H1 (cell line): ENCODE measurements at regions not wholly inside any gene's neighbourhood (a gene's known extent, or its start where the extent isn't known, plus 50 kb on each side); places are given as distances from the start of the nearest gene placed in this dataset.

ENCODE experiments used
- CTCF ChIA-PET: fragments of 300-600 bp; sonication (Branson Sonifier 250); formaldehyde crosslinking; loops from one replicate; lab custom pipeline; 2021; ENCODE audit not compliant: partially characterized antibody; lab: Charles Lee
- POLR2A ChIA-PET: fragments of 300-600 bp; sonication (Branson Sonifier 250); formaldehyde crosslinking; loops from one replicate; lab custom pipeline; 2021; ENCODE audit warnings: inconsistent platforms; ENCODE audit not compliant: partially characterized antibody; lab: Charles Lee
- DNase-seq, 2 experiments: peaks; one replicate each; pipeline versions ENCODE4 v3.0.0 to v3.0.0-alpha.2; 2010 to 2022; ENCODE audit warnings: low spot score in 2 of 2, low read depth in 1 of 2, mixed read lengths in 1 of 2
- FAIRE-seq: peaks from 2 replicates; lab custom pipeline; 2011; peaks lifted over from hg19 to GRCh38; lab: Jason Lieb, UNC
- H2AFZ ChIP-seq: 2 replicates; pipeline ENCODE4 v1.8.1; 2012; ENCODE audit warnings: low read length, inconsistent platforms
- H2AK5ac ChIP-seq: 2 replicates; pipeline ENCODE4 v1.6.1; 2013; ENCODE audit warnings: low read depth, low read length
- H2BK120ac ChIP-seq: replicated peaks from 2 replicates; pipeline ENCODE3; 2013; ENCODE audit warnings: low read depth, low read length, inconsistent platforms
- H2BK12ac ChIP-seq: 2 replicates; pipeline ENCODE4 v1.6.1; 2013; ENCODE audit warnings: low read depth, low read length
- H2BK15ac ChIP-seq: 2 replicates; pipeline ENCODE4 v1.6.1; 2013; ENCODE audit warnings: low read length
- H2BK20ac ChIP-seq: 2 replicates; pipeline ENCODE4 v1.6.1; 2013; ENCODE audit warnings: low read length
- H2BK5ac ChIP-seq: 2 replicates; pipeline ENCODE4 v1.6.1; 2013; ENCODE audit warnings: low read depth, low read length
- H3K14ac ChIP-seq: 2 replicates; pipeline ENCODE4 v1.6.1; 2013; ENCODE audit warnings: inconsistent platforms; ENCODE audit not compliant: insufficient read length
- H3K18ac ChIP-seq: 2 replicates; pipeline ENCODE4 v1.6.1; 2013; ENCODE audit warnings: low read length; ENCODE audit errors: extremely low read depth
- H3K23ac ChIP-seq: 2 replicates; pipeline ENCODE4 v1.6.1; 2013; ENCODE audit warnings: inconsistent platforms; ENCODE audit not compliant: insufficient read length
- H3K23me2 ChIP-seq: 2 replicates; pipeline ENCODE4 v1.6.1; 2013; ENCODE audit warnings: low read depth, low read length
- H3K27ac ChIP-seq: 2 replicates; pipeline ENCODE4 v1.6.1; 2011; ENCODE audit warnings: low read depth, low read length, inconsistent platforms
- H3K27me3 ChIP-seq, 4 experiments: replicated peaks in 1 of 4; 1 replicate in 1 of 4; 2 replicates in 3 of 4; pipeline versions ENCODE4 v1.6.1 to v1.8.1; 2011 to 2013; ENCODE audit warnings: low read length in 3 of 4, mild to moderate bottlenecking in 3 of 4, inconsistent platforms in 2 of 4, mixed read lengths in 2 of 4, moderate library complexity in 1 of 4; ENCODE audit not compliant: control insufficient read depth in 3 of 4, insufficient read depth in 3 of 4; ENCODE audit errors: extremely low read depth in 1 of 4
- H3K36me3 ChIP-seq, 4 experiments: 2 replicates each; pipeline versions ENCODE4 v1.6.1 to v1.8.1; 2011 to 2013; ENCODE audit warnings: mild to moderate bottlenecking in 4 of 4, low read length in 3 of 4, moderate library complexity in 2 of 4, control low read depth in 1 of 4, inconsistent platforms in 1 of 4; ENCODE audit not compliant: insufficient read depth in 4 of 4, control insufficient read depth in 2 of 4
- H3K4ac ChIP-seq: replicated peaks from 2 replicates; pipeline ENCODE3; 2013; ENCODE audit warnings: low read length, low read depth, mixed read lengths, inconsistent platforms; ENCODE audit not compliant: insufficient read length
- H3K4me1 ChIP-seq, 4 experiments: replicated peaks in 1 of 4; 1 replicate in 1 of 4; 2 replicates in 3 of 4; pipeline versions ENCODE4 v1.6.1 to v1.8.1; 2011 to 2013; ENCODE audit warnings: low read length in 3 of 4, inconsistent platforms in 2 of 4, mixed read lengths in 1 of 4; ENCODE audit not compliant: insufficient read depth in 4 of 4, control insufficient read depth in 3 of 4
- H3K4me2 ChIP-seq, 2 experiments: 2 replicates each; pipeline versions ENCODE4 v1.6.1 to v1.8.1; 2011 to 2013; ENCODE audit warnings: low read depth in 2 of 2, low read length in 2 of 2, control low read depth in 1 of 2, inconsistent platforms in 1 of 2, mild to moderate bottlenecking in 1 of 2; ENCODE audit not compliant: insufficient read depth in 1 of 2
- H3K4me3 ChIP-seq, 4 experiments: fragments of 200-600, 300-600 bp in 1 of 4; sonication (generic), shearing (Covaris generic), sonication (Bioruptor Twin) in 1 of 4; 2 replicates each; pipeline versions ENCODE4 v1.5.1 to v1.8.1; 2011 to 2016; ENCODE audit warnings: low read length in 4 of 4, low read depth in 3 of 4, control low read depth in 2 of 4, inconsistent platforms in 2 of 4, mild to moderate bottlenecking in 2 of 4, mixed read lengths in 1 of 4, moderate library complexity in 1 of 4; ENCODE audit not compliant: insufficient read depth in 2 of 4; ENCODE audit errors: extremely low read depth in 1 of 4
- H3K56ac ChIP-seq: replicated peaks from 2 replicates; pipeline ENCODE3; 2013; ENCODE audit warnings: low read depth, mild to moderate bottlenecking, mixed read lengths, low read length, inconsistent platforms; ENCODE audit not compliant: insufficient read length
- H3K79me1 ChIP-seq: 2 replicates; pipeline ENCODE4 v1.6.1; 2013; ENCODE audit warnings: low read depth, low read length, control low read depth
- H3K79me2 ChIP-seq, 2 experiments: 2 replicates each; pipeline versions ENCODE4 v1.6.1 to v1.8.1; 2012 to 2013; ENCODE audit warnings: low read length in 2 of 2, mild to moderate bottlenecking in 2 of 2, inconsistent platforms in 1 of 2; ENCODE audit not compliant: insufficient read depth in 2 of 2, control insufficient read depth in 1 of 2
- H3K9ac ChIP-seq, 4 experiments: replicated peaks in 1 of 4; 1 replicate in 1 of 4; 2 replicates in 3 of 4; pipeline versions ENCODE4 v1.6.1 to v1.8.1; 2011 to 2013; ENCODE audit warnings: low read depth in 3 of 4, low read length in 3 of 4, control low read depth in 2 of 4, mild to moderate bottlenecking in 2 of 4, moderate library complexity in 2 of 4, inconsistent platforms in 1 of 4; ENCODE audit errors: extremely low read depth in 1 of 4
- H3K9me3 ChIP-seq, 2 experiments: 2 replicates each; pipeline versions ENCODE4 v1.6.1 to v1.8.1; 2012 to 2013; ENCODE audit warnings: mild to moderate bottlenecking in 2 of 2, moderate library complexity in 2 of 2, control low read depth in 1 of 2, inconsistent platforms in 1 of 2, low read depth in 1 of 2, low read length in 1 of 2, mixed read lengths in 1 of 2; ENCODE audit not compliant: insufficient read depth in 2 of 2
- H4K20me1 ChIP-seq, 2 experiments: replicated peaks in 1 of 2; 2 replicates each; pipeline versions ENCODE3 to v1.8.1; 2011 to 2013; ENCODE audit warnings: inconsistent platforms in 2 of 2, low read length in 2 of 2, mild to moderate bottlenecking in 1 of 2; ENCODE audit not compliant: insufficient read depth in 2 of 2, control insufficient read depth in 1 of 2
- H4K5ac ChIP-seq: 2 replicates; pipeline ENCODE4 v1.6.1; 2013; ENCODE audit warnings: low read length, low read depth, mixed read lengths, inconsistent platforms; ENCODE audit not compliant: insufficient read length
- H4K8ac ChIP-seq: 2 replicates; pipeline ENCODE4 v1.8.0; 2013; ENCODE audit warnings: mild to moderate bottlenecking, moderate library complexity, low read length, inconsistent platforms; ENCODE audit not compliant: insufficient read depth; ENCODE audit errors: extremely low read depth
- H4K91ac ChIP-seq: replicated peaks from 2 replicates; pipeline ENCODE3; 2013; ENCODE audit warnings: low read length, mixed read lengths, inconsistent platforms; ENCODE audit not compliant: insufficient read length
- CEBPB ChIP-seq: IDR thresholded peaks from 2 replicates; pipeline ENCODE4 v1.6.1; 2012; ENCODE audit warnings: low read depth, low read length
- HDAC2 ChIP-seq, 2 experiments: fragments of 300-600 bp in 1 of 2; sonication (generic) in 1 of 2; IDR thresholded peaks; 2 replicates each; pipeline ENCODE4 v1.6.1; 2011 to 2012; ENCODE audit warnings: low read depth in 2 of 2, low read length in 2 of 2, mild to moderate bottlenecking in 2 of 2, moderate library complexity in 2 of 2, borderline replicate concordance in 1 of 2, inconsistent platforms in 1 of 2
- POLR2A ChIP-seq, 2 experiments: IDR thresholded peaks; 1 replicate in 1 of 2; 2 replicates in 1 of 2; pipeline ENCODE4 v1.6.1; 2011; ENCODE audit warnings: low read depth in 2 of 2, low read length in 2 of 2, mild to moderate bottlenecking in 2 of 2; ENCODE audit errors: control extremely low read depth in 1 of 2
- POLR2AphosphoS5 ChIP-seq: IDR thresholded peaks from 2 replicates; pipeline ENCODE4 v1.6.1; 2011; ENCODE audit warnings: low read depth, low read length
- RFX5 ChIP-seq: IDR thresholded peaks from 2 replicates; pipeline ENCODE4 v1.6.1; 2011; ENCODE audit warnings: low read depth, low read length, improper control_type of control experiment, borderline replicate concordance
- RXRA ChIP-seq: IDR thresholded peaks from 2 replicates; pipeline ENCODE4 v1.6.1; 2011; ENCODE audit warnings: low read depth, mild to moderate bottlenecking, low read length, moderate library complexity; ENCODE audit not compliant: insufficient read depth
- TBP ChIP-seq: IDR thresholded peaks from 2 replicates; pipeline ENCODE4 v1.6.1; 2011; ENCODE audit warnings: low read depth, low read length, improper control_type of control experiment
- WGBS, 2 experiments: shearing (Covaris generic) in 1 of 2; methylation state at CpG; one replicate each; pipeline versions ENCODE4 v1.1.6 to v1.1.7; 2013 to 2015; ENCODE audit warnings: low lambda C conversion rate in 2 of 2, mixed read lengths in 2 of 2, inconsistent platforms in 1 of 2, low coverage in 1 of 2, missing lambda C conversion rate in 1 of 2; ENCODE audit not compliant: insufficient replicate concordance in 2 of 2, insufficient coverage in 1 of 2, insufficient read length in 1 of 2; ENCODE audit errors: extremely low coverage in 1 of 2, missing lambda C conversion rate in 1 of 2; 5-methylcytosine and 5-hydroxymethylcytosine counted together
- TF ChIP-seq, protein P1 (sequence below): IDR thresholded peaks from 2 replicates; pipeline ENCODE4 v1.6.1; 2012; ENCODE audit warnings: low read length, inconsistent platforms

DNA sequence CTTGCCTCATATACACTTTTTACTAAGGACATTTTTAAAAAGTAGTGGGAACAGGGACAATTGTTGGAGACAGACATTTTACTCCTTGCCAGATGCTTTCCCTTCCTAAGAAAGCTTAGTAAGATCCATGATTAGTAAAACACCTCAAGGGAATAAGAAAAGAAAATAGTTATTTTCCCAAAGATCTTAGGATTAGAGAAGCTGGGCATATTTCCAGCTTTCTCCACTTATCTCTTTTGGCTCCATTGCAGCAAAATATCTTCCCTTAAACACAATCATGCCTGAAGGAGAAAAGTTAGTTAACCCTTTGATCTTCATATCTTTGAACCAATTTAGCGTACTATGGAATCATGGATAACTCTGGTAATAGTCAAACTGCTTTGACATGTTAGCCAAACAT lies 257.9 kb downstream of the PCDH18 start:
- DNase-seq (no peak), FAIRE-seq (no peak)
- no peaks in the 10 kb centered on the region for H3K27me3 ChIP-seq
- no peak overlapping the region for H3K27ac ChIP-seq
- ChIA-PET POLR2A (no interaction called here), CTCF (no interaction called here)
- H3K4me2 ChIP-seq = no peak overlapping the region
- H2BK12ac ChIP-seq = no peak overlapping the region
- H2AK5ac ChIP-seq = no peak overlapping the region
- no peak overlapping the region for H3K4ac ChIP-seq
- H3K18ac ChIP-seq = no peak overlapping the region
- H3K79me1 ChIP-seq = no peaks in the 10 kb centered on the region
- no peak overlapping the region for H2BK120ac ChIP-seq
- TF ChIP-seq HDAC2 (IDR thresholded peaks at IDR 0.05; ENCODE audit: borderline replicate concordance in 1 of 2, low read depth in 2 of 2, low read length in 2 of 2) = no peak
- no peak for TF ChIP-seq POLR2A (IDR thresholded peaks at IDR 0.05; ENCODE audit: control extremely low read depth in 1 of 2, low read depth in 2 of 2, low read length in 2 of 2)
- TF ChIP-seq, protein P1, sequence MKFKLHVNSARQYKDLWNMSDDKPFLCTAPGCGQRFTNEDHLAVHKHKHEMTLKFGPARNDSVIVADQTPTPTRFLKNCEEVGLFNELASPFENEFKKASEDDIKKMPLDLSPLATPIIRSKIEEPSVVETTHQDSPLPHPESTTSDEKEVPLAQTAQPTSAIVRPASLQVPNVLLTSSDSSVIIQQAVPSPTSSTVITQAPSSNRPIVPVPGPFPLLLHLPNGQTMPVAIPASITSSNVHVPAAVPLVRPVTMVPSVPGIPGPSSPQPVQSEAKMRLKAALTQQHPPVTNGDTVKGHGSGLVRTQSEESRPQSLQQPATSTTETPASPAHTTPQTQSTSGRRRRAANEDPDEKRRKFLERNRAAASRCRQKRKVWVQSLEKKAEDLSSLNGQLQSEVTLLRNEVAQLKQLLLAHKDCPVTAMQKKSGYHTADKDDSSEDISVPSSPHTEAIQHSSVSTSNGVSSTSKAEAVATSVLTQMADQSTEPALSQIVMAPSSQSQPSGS = no peak
- TF ChIP-seq POLR2AphosphoS5 = no peak
- TF ChIP-seq CEBPB = no peak
- no peak for TF ChIP-seq RXRA
- TF ChIP-seq TBP = no peak
- TF ChIP-seq RFX5 = no peak
- H3K9me3 ChIP-seq = no peaks in the 10 kb centered on the region
- no peak overlapping the region for H2AFZ ChIP-seq
- H3K79me2 ChIP-seq = no peaks in the 10 kb centered on the region
- H2BK15ac ChIP-seq = no peak overlapping the region
- H2BK5ac ChIP-seq = no peak overlapping the region
- H4K8ac ChIP-seq = no peak overlapping the region
- H3K56ac ChIP-seq = no peak overlapping the region
- no peak overlapping the region for H3K14ac ChIP-seq
- no peaks in the 10 kb centered on the region for H4K20me1 ChIP-seq
- no peak overlapping the region for H4K91ac ChIP-seq
- no peak overlapping the region for H3K4me3 ChIP-seq
- H3K23ac ChIP-seq = no peak overlapping the region
- no peaks in the 10 kb centered on the region for H3K4me1 ChIP-seq
- no peaks in the 10 kb centered on the region for H3K23me2 ChIP-seq
- no peak overlapping the region for H2BK20ac ChIP-seq
- 93% methylated on average over 1 of the region's 1 CpG; no CpG with 5 or more reads in 1 of the 2 experiments for WGBS, 2 experiments
- no peak overlapping the region for H3K9ac ChIP-seq
- no peak overlapping the region for H4K5ac ChIP-seq
- H3K36me3 ChIP-seq = no peaks in the 10 kb centered on the region
